EL (cell line): ENCODE measurements at regions not wholly inside any gene's neighbourhood (a gene's known extent, or its start where the extent isn't known, plus 50 kb on each side); places are given as distances from the start of the nearest gene placed in this dataset.

ENCODE experiments used
- DNase-seq: peaks from one replicate; pipeline ENCODE4 v3.0.0-alpha.2; 2016

- DNase-seq, result no peak
Measured at GRCh38 chr3:194219826-194220410, 84.0 kb downstream of the HES1 start.

- peak; percentile 13 for DNase-seq
Measured at GRCh38 chr3:194220901-194221326, 85.0 kb downstream of the HES1 start.

GRCh38 chr3:194221336-194221735, 85.4 kb downstream of the HES1 start:
- no peak for DNase-seq

GRCh38 chr3:194223951-194224350, 88.0 kb downstream of the HES1 start:
- DNase-seq, result no peak

- no peak for DNase-seq
Measured at GRCh38 chr3:194224471-194225417, 88.8 kb downstream of the HES1 start.

GRCh38 chr3:194225418-194225812, 89.5 kb downstream of the HES1 start:
- DNase-seq, result no peak

GRCh38 chr3:194225988-194226663, 90.2 kb downstream of the HES1 start:
- DNase-seq, result no peak

- DNase-seq, result no peak
Measured at GRCh38 chr3:194231929-194232832, 96.2 kb downstream of the HES1 start.

- no peak for DNase-seq
Measured at GRCh38 chr3:194233150-194233549, 97.2 kb downstream of the HES1 start.

- DNase-seq, result no peak
Measured at GRCh38 chr3:194235160-194235559, 99.2 kb downstream of the HES1 start.

GRCh38 chr3:194237110-194237509, 101.2 kb downstream of the HES1 start:
- DNase-seq, result no peak

- DNase-seq, result no peak
Measured at GRCh38 chr3:194240766-194241165, 104.8 kb downstream of the HES1 start.

- DNase-seq, result no peak
Measured at GRCh38 chr3:194243172-194243837, 107.4 kb downstream of the HES1 start.

GRCh38 chr3:194244167-194244566, 107.0 kb downstream of the CPN2 start:
- DNase-seq, result no peak

- no peak for DNase-seq
Measured at GRCh38 chr3:194245474-194245873, 105.7 kb downstream of the CPN2 start.

GRCh38 chr3:194245975-194246561, 105.1 kb downstream of the CPN2 start:
- DNase-seq, result no peak

GRCh38 chr3:194246709-194247349, 104.3 kb downstream of the CPN2 start:
- no peak for DNase-seq

- DNase-seq, result no peak
Measured at GRCh38 chr3:194247350-194247740, 103.8 kb downstream of the CPN2 start.

- DNase-seq, result no peak
Measured at GRCh38 chr3:194249323-194250097, 101.6 kb downstream of the CPN2 start.
